ENCODE measurements at regions not wholly inside any gene's neighbourhood (a gene's known extent, or its start where the extent isn't known, plus 50 kb on each side); places are given as distances from the start of the nearest gene placed in this dataset.

DNA sequence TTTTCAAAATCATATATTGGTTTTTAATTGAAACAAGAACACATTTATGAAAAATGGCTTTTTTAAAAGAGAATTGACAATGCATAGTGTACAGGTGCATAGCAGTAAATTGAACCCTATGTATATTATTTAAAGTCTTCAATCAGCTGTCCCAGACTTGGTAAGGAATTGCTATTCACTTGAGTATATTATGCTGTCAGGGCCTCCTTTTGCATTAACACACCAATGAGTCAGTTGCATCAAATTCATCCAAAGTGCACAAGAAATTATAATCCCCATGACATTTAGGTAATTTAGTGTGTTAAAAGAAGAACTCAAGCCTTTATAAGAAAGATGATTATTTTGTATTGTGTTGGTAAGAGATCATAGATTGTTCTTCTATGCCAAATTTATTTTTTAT is 748.8 kb upstream of the RIOK2 start:
- H3K27me3 Mint-ChIP-seq, result no peaks in the 10 kb centered on the region
- CTCF ChIA-PET, result no interaction called here
- no peaks in the 10 kb centered on the region for H3K4me1 Mint-ChIP-seq (ENCODE audit: low read depth)

DNA sequence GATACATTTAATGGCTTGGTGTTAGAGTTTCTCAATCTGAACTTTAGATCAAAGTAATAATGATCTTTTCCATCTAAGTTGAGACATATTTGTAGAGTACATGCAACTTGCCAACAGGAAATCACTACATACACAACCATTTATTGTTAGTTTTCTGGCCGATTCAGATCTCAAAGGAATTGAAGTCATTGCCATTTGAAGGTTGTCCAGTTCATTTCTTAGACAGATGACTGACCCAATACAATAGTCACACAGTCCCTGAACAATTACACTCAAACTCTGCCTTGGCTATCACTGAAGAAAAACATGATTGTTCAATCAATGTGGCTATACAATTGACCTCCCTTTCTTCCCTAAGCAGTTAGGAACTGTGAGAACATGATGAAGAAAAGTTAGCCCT is 753.2 kb upstream of the RIOK2 start:
- no peak for ATAC-seq (ENCODE audit: poor library complexity)
- Mint-ChIP-seq H3K4me3 (no peak overlapping the region), H3K27me3 (no peaks in the 10 kb centered on the region), H3K9me3 (peaks cover 12% of the 10 kb centered on the region), H3K27ac (no peak overlapping the region), H3K4me1 (ENCODE audit: low read depth) (no peaks in the 10 kb centered on the region), H3K36me3 (ENCODE audit: low read depth) (no peaks in the 10 kb centered on the region)
- no peaks in the 10 kb centered on the region for H3K27me3 ChIP-seq (ENCODE audit: control insufficient read depth in 1 of 2, insufficient read depth in 2 of 2, low read length in 2 of 2)
- intact Hi-C loops (cut with DNase I, micrococcal nuclease), result no loop called here
- H3K4me3 ChIP-seq (ENCODE audit: low read length), result no peak overlapping the region
- H3K36me3 ChIP-seq (ENCODE audit: insufficient read depth, low read length), result no peaks in the 10 kb centered on the region
- H3K9me3 ChIP-seq (ENCODE audit: control insufficient read depth in 1 of 2, insufficient read depth in 1 of 2, low read length in 2 of 2), result peaks cover 0 to 7% of the 10 kb centered on the region in 2 experiments
- TF ChIP-seq, protein P1, sequence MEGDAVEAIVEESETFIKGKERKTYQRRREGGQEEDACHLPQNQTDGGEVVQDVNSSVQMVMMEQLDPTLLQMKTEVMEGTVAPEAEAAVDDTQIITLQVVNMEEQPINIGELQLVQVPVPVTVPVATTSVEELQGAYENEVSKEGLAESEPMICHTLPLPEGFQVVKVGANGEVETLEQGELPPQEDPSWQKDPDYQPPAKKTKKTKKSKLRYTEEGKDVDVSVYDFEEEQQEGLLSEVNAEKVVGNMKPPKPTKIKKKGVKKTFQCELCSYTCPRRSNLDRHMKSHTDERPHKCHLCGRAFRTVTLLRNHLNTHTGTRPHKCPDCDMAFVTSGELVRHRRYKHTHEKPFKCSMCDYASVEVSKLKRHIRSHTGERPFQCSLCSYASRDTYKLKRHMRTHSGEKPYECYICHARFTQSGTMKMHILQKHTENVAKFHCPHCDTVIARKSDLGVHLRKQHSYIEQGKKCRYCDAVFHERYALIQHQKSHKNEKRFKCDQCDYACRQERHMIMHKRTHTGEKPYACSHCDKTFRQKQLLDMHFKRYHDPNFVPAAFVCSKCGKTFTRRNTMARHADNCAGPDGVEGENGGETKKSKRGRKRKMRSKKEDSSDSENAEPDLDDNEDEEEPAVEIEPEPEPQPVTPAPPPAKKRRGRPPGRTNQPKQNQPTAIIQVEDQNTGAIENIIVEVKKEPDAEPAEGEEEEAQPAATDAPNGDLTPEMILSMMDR (IDR thresholded peaks at IDR 0.05), result no peak
- no peak overlapping the region for H3K27ac ChIP-seq (ENCODE audit: low read depth in 1 of 2, low read length in 2 of 2)
- no peak for DNase-seq
- no peaks in the 10 kb centered on the region for H3K4me1 ChIP-seq (ENCODE audit: insufficient read depth, low read length)
- ChIA-PET POLR2A (no interaction called here), CTCF (no interaction called here)

More for the DNA sequence above, 748.8 kb upstream of the RIOK2 start:
- peaks cover 3% of the 10 kb centered on the region for H3K9me3 Mint-ChIP-seq
- Histone ChIP-seq H3K9me3 (ENCODE audit: control insufficient read depth in 1 of 2, insufficient read depth in 1 of 2, low read length in 2 of 2) (no peaks in the 10 kb centered on the region), H3K36me3 (ENCODE audit: insufficient read depth, low read length) (no peaks in the 10 kb centered on the region), H3K4me3 (ENCODE audit: low read length) (no peak overlapping the region), H3K27ac (ENCODE audit: low read depth in 1 of 2, low read length in 2 of 2) (no peak overlapping the region), H3K4me1 (ENCODE audit: insufficient read depth, low read length) (no peaks in the 10 kb centered on the region), H3K27me3 (ENCODE audit: control insufficient read depth in 1 of 2, insufficient read depth in 2 of 2, low read length in 2 of 2) (no peaks in the 10 kb centered on the region)
- no peak overlapping the region for H3K4me3 Mint-ChIP-seq
- POLR2A ChIA-PET, result no interaction called here
- TF ChIP-seq, protein P1 (IDR thresholded peaks at IDR 0.05), result no peak
- ATAC-seq (ENCODE audit: poor library complexity) (no peak), DNase-seq (no peak)
- H3K27ac Mint-ChIP-seq, result no peak overlapping the region
- no peaks in the 10 kb centered on the region for H3K36me3 Mint-ChIP-seq (ENCODE audit: low read depth)
- intact Hi-C loops (cut with DNase I, micrococcal nuclease), result no loop called here

DNA sequence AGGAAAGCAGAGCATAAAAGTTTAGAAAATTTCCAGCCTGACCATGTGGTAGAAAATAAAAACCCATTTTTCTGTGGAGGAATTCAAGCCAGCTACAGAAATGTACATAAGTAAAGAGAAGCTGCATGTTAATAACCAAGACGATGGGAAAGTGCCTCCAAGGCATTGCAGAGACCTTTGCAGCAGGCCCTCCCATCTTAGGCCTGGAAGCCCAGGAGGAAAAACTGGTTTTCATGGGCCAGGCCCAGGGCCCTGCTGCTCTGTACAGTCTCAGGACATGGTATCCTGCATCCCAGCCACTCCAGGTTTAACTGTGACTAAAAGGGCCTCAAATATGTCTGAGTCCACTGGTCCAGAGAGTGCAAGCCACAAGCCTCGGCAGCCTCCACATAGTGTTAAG is 754.8 kb upstream of the RIOK2 start:
- H3K9me3 ChIP-seq (ENCODE audit: control insufficient read depth in 1 of 2, insufficient read depth in 1 of 2, low read length in 2 of 2), result peaks cover 0 to 7% of the 10 kb centered on the region in 2 experiments
- H3K36me3 Mint-ChIP-seq (ENCODE audit: low read depth), result no peaks in the 10 kb centered on the region
- H3K4me1 Mint-ChIP-seq (ENCODE audit: low read depth), result no peaks in the 10 kb centered on the region
- H3K27me3 Mint-ChIP-seq, result no peaks in the 10 kb centered on the region
- TF ChIP-seq, protein P1 (IDR thresholded peaks at IDR 0.05), result no peak
- H3K27ac Mint-ChIP-seq, result no peak overlapping the region
- CTCF ChIA-PET, result no interaction called here
- ATAC-seq (ENCODE audit: poor library complexity) (no peak), DNase-seq (no peak)
- H3K27ac ChIP-seq (ENCODE audit: low read depth in 1 of 2, low read length in 2 of 2), result no peak overlapping the region
- H3K4me1 ChIP-seq (ENCODE audit: insufficient read depth, low read length), result no peaks in the 10 kb centered on the region
- H3K27me3 ChIP-seq (ENCODE audit: control insufficient read depth in 1 of 2, insufficient read depth in 2 of 2, low read length in 2 of 2), result no peaks in the 10 kb centered on the region
- H3K36me3 ChIP-seq (ENCODE audit: insufficient read depth, low read length), result no peaks in the 10 kb centered on the region
- POLR2A ChIA-PET, result no interaction called here
- peaks cover 12% of the 10 kb centered on the region for H3K9me3 Mint-ChIP-seq
- intact Hi-C loops (cut with DNase I, micrococcal nuclease), result no loop called here
- no peak overlapping the region for H3K4me3 Mint-ChIP-seq
- no peak overlapping the region for H3K4me3 ChIP-seq (ENCODE audit: low read length)
